HepG2 (cell line): ENCODE measurements at regions not wholly inside any gene's neighbourhood (a gene's known extent, or its start where the extent isn't known, plus 50 kb on each side); places are given as distances from the start of the nearest gene placed in this dataset.

Experiments used
- SIN3B ChIP-seq: fragments of 150-350 bp; IDR thresholded peaks from 2 replicates; pipeline ENCODE4 v1.6.1; 2014; ENCODE audit warnings: low read length
- SP140L ChIP-seq: sonication (generic); formaldehyde crosslinking; IDR thresholded peaks from 2 replicates; pipeline ENCODE4 v1.4.0; 2020; ENCODE audit warnings: missing genetic modification reagents, borderline replicate concordance
- TCF7 ChIP-seq: sonication (generic); IDR thresholded peaks from 2 replicates; pipeline ENCODE4 v1.6.1; 2016; ENCODE audit warnings: antibody characterized with exemption, low read depth
- ZNF883 ChIP-seq: sonication (generic); formaldehyde crosslinking; IDR thresholded peaks from 2 replicates; pipeline ENCODE4 v1.5.1; 2020; ENCODE audit warnings: mild to moderate bottlenecking, missing genetic modification reagents; ENCODE audit errors: not compliant biosample characterization
- TF ChIP-seq, protein P1 (sequence below): sonication (generic); formaldehyde crosslinking; IDR thresholded peaks from 2 replicates; pipeline ENCODE4 v1.8.1; 2022; ENCODE audit warnings: low read depth, mild to moderate bottlenecking, missing genetic modification reagents

DNA sequence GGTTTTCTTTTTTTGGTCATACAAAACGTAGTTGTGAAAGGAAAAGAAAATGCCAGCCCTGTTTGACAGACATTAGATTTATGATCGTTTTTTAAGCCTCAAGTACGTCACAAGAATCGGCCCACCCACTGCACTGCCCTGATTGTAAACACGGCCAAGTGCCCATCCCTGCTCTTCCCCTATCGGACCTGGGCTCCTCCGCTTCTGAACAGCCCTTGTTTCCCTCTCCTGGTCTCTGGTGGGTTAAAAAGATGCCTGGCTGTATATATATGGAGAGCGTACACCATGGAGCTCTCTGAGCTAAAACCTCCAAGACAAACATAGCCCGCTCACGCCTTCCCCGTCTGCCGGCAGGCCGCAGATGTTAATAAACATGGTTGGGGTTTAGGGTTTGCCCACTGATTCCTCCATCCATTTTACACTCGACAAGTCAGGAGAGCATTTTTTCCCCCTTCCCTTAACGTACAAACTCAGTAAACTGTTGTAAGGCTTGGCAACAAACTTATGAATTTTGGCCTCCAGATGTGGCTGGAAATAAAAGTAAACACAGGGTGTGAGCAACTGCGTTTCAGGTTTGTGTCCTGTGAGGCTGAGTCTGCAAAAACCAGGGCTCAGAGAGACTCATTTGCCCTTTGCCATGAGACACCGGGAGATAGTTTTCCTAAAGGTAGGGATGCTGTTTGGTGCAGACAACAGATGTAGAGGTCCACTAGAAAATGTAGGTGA is 325.9 kb downstream of the SOX9 start:
- TF ChIP-seq SP140L (CRISPR knock-in tag) (no peak), TCF7 (no peak), SIN3B (no peak), ZNF883 (CRISPR knock-in tag) (peak; percentile 74)
- TF ChIP-seq, protein P1, sequence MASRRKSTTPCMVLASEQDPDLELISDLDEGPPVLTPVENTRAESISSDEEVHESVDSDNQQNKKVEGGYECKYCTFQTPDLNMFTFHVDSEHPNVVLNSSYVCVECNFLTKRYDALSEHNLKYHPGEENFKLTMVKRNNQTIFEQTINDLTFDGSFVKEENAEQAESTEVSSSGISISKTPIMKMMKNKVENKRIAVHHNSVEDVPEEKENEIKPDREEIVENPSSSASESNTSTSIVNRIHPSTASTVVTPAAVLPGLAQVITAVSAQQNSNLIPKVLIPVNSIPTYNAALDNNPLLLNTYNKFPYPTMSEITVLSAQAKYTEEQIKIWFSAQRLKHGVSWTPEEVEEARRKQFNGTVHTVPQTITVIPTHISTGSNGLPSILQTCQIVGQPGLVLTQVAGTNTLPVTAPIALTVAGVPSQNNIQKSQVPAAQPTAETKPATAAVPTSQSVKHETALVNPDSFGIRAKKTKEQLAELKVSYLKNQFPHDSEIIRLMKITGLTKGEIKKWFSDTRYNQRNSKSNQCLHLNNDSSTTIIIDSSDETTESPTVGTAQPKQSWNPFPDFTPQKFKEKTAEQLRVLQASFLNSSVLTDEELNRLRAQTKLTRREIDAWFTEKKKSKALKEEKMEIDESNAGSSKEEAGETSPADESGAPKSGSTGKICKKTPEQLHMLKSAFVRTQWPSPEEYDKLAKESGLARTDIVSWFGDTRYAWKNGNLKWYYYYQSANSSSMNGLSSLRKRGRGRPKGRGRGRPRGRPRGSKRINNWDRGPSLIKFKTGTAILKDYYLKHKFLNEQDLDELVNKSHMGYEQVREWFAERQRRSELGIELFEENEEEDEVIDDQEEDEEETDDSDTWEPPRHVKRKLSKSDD (CRISPR knock-in tag), result no peak; the same call in 1 of the 2 replicates
